ENCODE measurements at regions not wholly inside any gene's neighbourhood (a gene's known extent, or its start where the extent isn't known, plus 50 kb on each side); places are given as distances from the start of the nearest gene placed in this dataset.

- TF ChIP-seq CTCF (IDR thresholded peaks at IDR 0.05) (no peak), POLR2A (IDR thresholded peaks at IDR 0.05) (no peak)
Observed at GRCh38 chr13:34756572-34756971, 185.5 kb upstream of the NBEA start.

Measured in esophagus squamous epithelium (tissue), 4 donors.